ENCODE measurements at regions not wholly inside any gene's neighbourhood (a gene's known extent, or its start where the extent isn't known, plus 50 kb on each side); places are given as distances from the start of the nearest gene placed in this dataset.
"Not testable (repeated sequence)": the region's sequence is repeated elsewhere in the genome, so short reads cannot be mapped to it uniquely, and the experiment has no call there.

GRCh38 chr9:102905795-102906194 lies 89.3 kb upstream of the CYLC2 start:
- not testable (repeated sequence) for TF ChIP-seq CTCF (IDR thresholded peaks at IDR 0.05); EZH2 (IDR thresholded peaks at IDR 0.05; ENCODE audit: borderline replicate concordance, insufficient read depth, low read depth, low read length, poor library complexity, severe bottlenecking)

All from B cell (primary cell).